ENCODE measurements at regions not wholly inside any gene's neighbourhood (a gene's known extent, or its start where the extent isn't known, plus 50 kb on each side); places are given as distances from the start of the nearest gene placed in this dataset.

DNA sequence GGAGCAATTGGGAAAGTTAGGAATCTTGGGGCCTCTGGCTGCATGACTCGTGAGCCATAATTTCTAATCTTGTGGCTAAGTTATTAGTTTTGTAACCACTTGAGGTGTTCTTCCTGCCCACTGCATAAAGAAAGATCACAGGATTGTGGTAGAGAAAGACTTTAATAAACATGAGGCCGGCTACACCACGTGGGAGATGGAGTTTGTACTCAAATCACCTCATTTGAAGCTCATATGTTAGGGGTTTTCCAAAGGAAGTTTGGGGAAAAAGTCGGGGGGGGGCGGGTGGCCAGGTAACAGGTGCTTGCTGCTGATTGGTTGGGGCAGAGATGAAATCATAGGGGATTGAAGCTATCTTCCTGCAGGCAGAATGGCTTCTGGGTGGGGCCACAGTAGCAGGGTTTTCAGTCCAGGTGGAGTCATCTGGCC lies 287.8 kb downstream of the ZNF674 start:
- Histone ChIP-seq H3K4me3 (replicated peaks; ENCODE audit: insufficient read depth, low read length) (no peak overlapping the region), H3K27me3 (ENCODE audit: insufficient read depth, poor library complexity, severe bottlenecking) (no peaks in the 10 kb centered on the region), H3K27ac (replicated peaks) (no peak overlapping the region)
- TF ChIP-seq POLR2AphosphoS5 (IDR thresholded peaks at IDR 0.05; ENCODE audit: low read depth), result no peak
- TF ChIP-seq, protein P1, sequence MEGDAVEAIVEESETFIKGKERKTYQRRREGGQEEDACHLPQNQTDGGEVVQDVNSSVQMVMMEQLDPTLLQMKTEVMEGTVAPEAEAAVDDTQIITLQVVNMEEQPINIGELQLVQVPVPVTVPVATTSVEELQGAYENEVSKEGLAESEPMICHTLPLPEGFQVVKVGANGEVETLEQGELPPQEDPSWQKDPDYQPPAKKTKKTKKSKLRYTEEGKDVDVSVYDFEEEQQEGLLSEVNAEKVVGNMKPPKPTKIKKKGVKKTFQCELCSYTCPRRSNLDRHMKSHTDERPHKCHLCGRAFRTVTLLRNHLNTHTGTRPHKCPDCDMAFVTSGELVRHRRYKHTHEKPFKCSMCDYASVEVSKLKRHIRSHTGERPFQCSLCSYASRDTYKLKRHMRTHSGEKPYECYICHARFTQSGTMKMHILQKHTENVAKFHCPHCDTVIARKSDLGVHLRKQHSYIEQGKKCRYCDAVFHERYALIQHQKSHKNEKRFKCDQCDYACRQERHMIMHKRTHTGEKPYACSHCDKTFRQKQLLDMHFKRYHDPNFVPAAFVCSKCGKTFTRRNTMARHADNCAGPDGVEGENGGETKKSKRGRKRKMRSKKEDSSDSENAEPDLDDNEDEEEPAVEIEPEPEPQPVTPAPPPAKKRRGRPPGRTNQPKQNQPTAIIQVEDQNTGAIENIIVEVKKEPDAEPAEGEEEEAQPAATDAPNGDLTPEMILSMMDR (IDR thresholded peaks at IDR 0.05; ENCODE audit: insufficient read depth, low read length), result no peak
- TF ChIP-seq, protein P2, sequence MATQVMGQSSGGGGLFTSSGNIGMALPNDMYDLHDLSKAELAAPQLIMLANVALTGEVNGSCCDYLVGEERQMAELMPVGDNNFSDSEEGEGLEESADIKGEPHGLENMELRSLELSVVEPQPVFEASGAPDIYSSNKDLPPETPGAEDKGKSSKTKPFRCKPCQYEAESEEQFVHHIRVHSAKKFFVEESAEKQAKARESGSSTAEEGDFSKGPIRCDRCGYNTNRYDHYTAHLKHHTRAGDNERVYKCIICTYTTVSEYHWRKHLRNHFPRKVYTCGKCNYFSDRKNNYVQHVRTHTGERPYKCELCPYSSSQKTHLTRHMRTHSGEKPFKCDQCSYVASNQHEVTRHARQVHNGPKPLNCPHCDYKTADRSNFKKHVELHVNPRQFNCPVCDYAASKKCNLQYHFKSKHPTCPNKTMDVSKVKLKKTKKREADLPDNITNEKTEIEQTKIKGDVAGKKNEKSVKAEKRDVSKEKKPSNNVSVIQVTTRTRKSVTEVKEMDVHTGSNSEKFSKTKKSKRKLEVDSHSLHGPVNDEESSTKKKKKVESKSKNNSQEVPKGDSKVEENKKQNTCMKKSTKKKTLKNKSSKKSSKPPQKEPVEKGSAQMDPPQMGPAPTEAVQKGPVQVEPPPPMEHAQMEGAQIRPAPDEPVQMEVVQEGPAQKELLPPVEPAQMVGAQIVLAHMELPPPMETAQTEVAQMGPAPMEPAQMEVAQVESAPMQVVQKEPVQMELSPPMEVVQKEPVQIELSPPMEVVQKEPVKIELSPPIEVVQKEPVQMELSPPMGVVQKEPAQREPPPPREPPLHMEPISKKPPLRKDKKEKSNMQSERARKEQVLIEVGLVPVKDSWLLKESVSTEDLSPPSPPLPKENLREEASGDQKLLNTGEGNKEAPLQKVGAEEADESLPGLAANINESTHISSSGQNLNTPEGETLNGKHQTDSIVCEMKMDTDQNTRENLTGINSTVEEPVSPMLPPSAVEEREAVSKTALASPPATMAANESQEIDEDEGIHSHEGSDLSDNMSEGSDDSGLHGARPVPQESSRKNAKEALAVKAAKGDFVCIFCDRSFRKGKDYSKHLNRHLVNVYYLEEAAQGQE (IDR thresholded peaks at IDR 0.05; ENCODE audit: insufficient replicate concordance, low read depth), result no peak
- TF ChIP-seq SPI1 (IDR thresholded peaks at IDR 0.05; ENCODE audit: borderline replicate concordance, low read depth), result no peak
- TF ChIP-seq GABPA (IDR thresholded peaks at IDR 0.05; ENCODE audit: low read depth), result no peak
- no peak for DNase-seq (ENCODE audit: low read depth in 1 of 2, low spot score in 1 of 2)

DNA sequence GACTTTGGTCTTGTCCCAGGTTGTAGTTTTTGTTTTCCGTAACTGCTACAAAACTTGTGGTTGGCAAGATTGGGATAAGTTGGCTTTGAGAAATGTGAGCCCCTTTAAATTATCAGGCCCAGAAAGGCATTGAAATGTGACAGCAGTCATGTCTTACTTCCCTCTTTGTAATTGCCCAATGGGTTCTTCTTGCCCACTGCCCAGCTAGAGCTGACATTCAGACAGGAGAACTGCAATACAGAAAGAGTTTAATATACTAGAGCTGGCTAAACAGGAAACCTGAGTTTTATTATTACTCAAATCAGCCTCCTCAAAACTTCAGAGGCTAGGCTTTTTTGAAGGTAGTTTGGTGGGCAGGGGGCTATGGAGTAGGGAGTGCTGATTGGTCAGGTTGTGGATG lies 288.3 kb downstream of the ZNF674 start:
- Histone ChIP-seq H3K4me3 (replicated peaks; ENCODE audit: insufficient read depth, low read length) (no peak overlapping the region), H3K27ac (replicated peaks) (no peak overlapping the region), H3K27me3 (ENCODE audit: insufficient read depth, poor library complexity, severe bottlenecking) (no peaks in the 10 kb centered on the region)
- TF ChIP-seq, protein P2 (IDR thresholded peaks at IDR 0.05; ENCODE audit: insufficient replicate concordance, low read depth), result no peak
- TF ChIP-seq GABPA (IDR thresholded peaks at IDR 0.05; ENCODE audit: low read depth), result no peak
- peak in 1 of 2 experiments; percentile 31 for DNase-seq (ENCODE audit: low read depth in 1 of 2, low spot score in 1 of 2)

DNA sequence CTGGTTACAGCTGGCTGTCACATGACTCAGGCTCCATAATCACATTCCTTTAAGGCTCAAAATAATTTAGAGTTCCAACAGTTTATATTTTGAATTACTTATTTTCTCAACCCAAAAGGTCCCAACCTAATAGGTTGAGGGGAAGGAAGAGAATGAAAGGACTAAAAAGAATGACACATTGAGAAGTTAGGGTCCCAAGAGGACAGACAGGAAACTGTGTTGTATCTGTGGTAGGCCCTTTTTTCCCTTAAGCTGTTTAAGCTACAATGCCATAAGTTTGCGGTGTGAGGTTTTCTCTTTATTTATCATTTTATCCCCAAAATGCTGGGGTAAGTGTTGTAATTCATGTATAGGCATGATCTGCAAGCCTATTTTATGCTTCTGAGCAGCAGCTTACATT lies 290.2 kb downstream of the ZNF674 start:
- TF ChIP-seq, protein P1 (IDR thresholded peaks at IDR 0.05; ENCODE audit: insufficient read depth, low read length), result no peak
- TF ChIP-seq SPI1 (IDR thresholded peaks at IDR 0.05; ENCODE audit: borderline replicate concordance, low read depth) (no peak), POLR2AphosphoS5 (IDR thresholded peaks at IDR 0.05; ENCODE audit: low read depth) (no peak)
- Histone ChIP-seq H3K4me3 (replicated peaks; ENCODE audit: insufficient read depth, low read length) (no peak overlapping the region), H3K27me3 (ENCODE audit: insufficient read depth, poor library complexity, severe bottlenecking) (no peaks in the 10 kb centered on the region), H3K27ac (replicated peaks) (no peak overlapping the region)
- no peak for DNase-seq (ENCODE audit: low read depth in 1 of 2, low spot score in 1 of 2)

DNA sequence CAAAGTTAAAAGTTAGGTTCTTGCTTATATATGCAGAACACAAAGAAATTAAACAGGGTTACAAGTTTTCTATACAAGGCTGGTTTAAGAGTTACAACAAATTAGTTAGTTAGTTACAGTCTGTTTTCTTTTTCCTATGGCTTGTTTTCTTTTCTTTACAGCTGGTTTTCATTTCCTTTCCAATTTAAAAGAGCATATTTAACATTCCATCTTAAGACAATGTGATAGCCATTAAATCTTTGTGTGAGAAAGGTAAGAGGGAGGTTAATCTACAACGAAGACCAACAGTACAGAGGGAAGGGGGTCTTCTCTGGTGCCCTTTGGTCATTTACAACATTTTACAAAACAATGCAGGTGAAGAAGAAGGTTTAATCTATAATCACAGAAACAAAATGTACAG lies 290.6 kb downstream of the ZNF674 start:
- TF ChIP-seq, protein P1 (IDR thresholded peaks at IDR 0.05; ENCODE audit: insufficient read depth, low read length), result no peak
- no peak for TF ChIP-seq GABPA (IDR thresholded peaks at IDR 0.05; ENCODE audit: low read depth)
- no peak for TF ChIP-seq SPI1 (IDR thresholded peaks at IDR 0.05; ENCODE audit: borderline replicate concordance, low read depth)
- TF ChIP-seq POLR2AphosphoS5 (IDR thresholded peaks at IDR 0.05; ENCODE audit: low read depth), result no peak
- TF ChIP-seq, protein P2 (IDR thresholded peaks at IDR 0.05; ENCODE audit: insufficient replicate concordance, low read depth), result no peak
- Histone ChIP-seq H3K27ac (replicated peaks) (no peak overlapping the region), H3K4me3 (replicated peaks; ENCODE audit: insufficient read depth, low read length) (no peak overlapping the region), H3K27me3 (ENCODE audit: insufficient read depth, poor library complexity, severe bottlenecking) (no peaks in the 10 kb centered on the region)
- no peak for DNase-seq (ENCODE audit: low read depth in 1 of 2, low spot score in 1 of 2)
